SU-DHL-6 (cell line): ENCODE measurements at regions not wholly inside any gene's neighbourhood (a gene's known extent, or its start where the extent isn't known, plus 50 kb on each side); places are given as distances from the start of the nearest gene placed in this dataset.

Experiments
- H2AFZ ChIP-seq: fragments of 200-600 bp; sonication (generic); 2 replicates; pipeline ENCODE4 v1.6.1; 2014; ENCODE audit warnings: low read depth, mild to moderate bottlenecking, moderate library complexity, mixed read lengths, antibody characterized with exemption, low read length; ENCODE audit not compliant: severe bottlenecking
- H3F3A ChIP-seq: fragments of 200-600 bp; shearing (Covaris generic); 2 replicates; pipeline ENCODE4 v1.6.0; 2016; ENCODE audit warnings: antibody characterized with exemption, mild to moderate bottlenecking; ENCODE audit not compliant: insufficient read depth
- H3K27ac ChIP-seq: fragments of 200-600 bp; sonication (generic); 2 replicates; pipeline ENCODE4 v1.5.1; 2016; ENCODE audit warnings: low read depth, mild to moderate bottlenecking, low read length, moderate library complexity, mixed read lengths
- H3K27me3 ChIP-seq: fragments of 200-600 bp; sonication (generic), shearing (Covaris generic); 2 replicates; pipeline ENCODE4 v1.6.0; 2014; ENCODE audit warnings: mild to moderate bottlenecking, low read length
- H3K36me3 ChIP-seq: fragments of 200-600 bp; sonication (generic); 2 replicates; pipeline ENCODE4 v1.6.1; 2014; ENCODE audit warnings: mild to moderate bottlenecking, low read length, mixed read lengths
- H3K4me2 ChIP-seq: fragments of 300-600, 200-600 bp; shearing (Covaris generic), sonication (generic); 2 replicates; pipeline ENCODE4 v1.6.0; 2014; ENCODE audit warnings: low read length, low read depth, mild to moderate bottlenecking; ENCODE audit not compliant: poor library complexity, severe bottlenecking
- H3K4me3 ChIP-seq: fragments of 200-600 bp; sonication (generic); 2 replicates; pipeline ENCODE4 v1.5.1; 2014; ENCODE audit warnings: antibody characterized with exemption, low read length, mild to moderate bottlenecking, mixed read lengths; ENCODE audit not compliant: insufficient read depth, poor library complexity, severe bottlenecking
- H3K79me2 ChIP-seq: fragments of 200-600 bp; sonication (generic); 2 replicates; pipeline ENCODE4 v1.6.1; 2014; ENCODE audit warnings: mild to moderate bottlenecking, low read length, moderate library complexity; ENCODE audit not compliant: insufficient read depth
- H3K9ac ChIP-seq: fragments of 200-600 bp; sonication (generic); 2 replicates; pipeline ENCODE4 v1.7.0; 2014; ENCODE audit warnings: mild to moderate bottlenecking, low read length
- H3K9me2 ChIP-seq: fragments of 200-600 bp; sonication (generic); replicated peaks from 2 replicates; pipeline ENCODE4 v1.6.1; 2014; ENCODE audit warnings: low read length; ENCODE audit not compliant: insufficient read depth
- H3K9me3 ChIP-seq: fragments of 200-600 bp; sonication (generic); 2 replicates; pipeline ENCODE4 v1.6.1; 2014; ENCODE audit warnings: low read length, mixed read lengths; ENCODE audit not compliant: insufficient read depth
- H4K20me1 ChIP-seq: fragments of 200-600 bp; sonication (generic); 2 replicates; pipeline ENCODE4 v1.6.1; 2014; ENCODE audit warnings: low read depth, mild to moderate bottlenecking, antibody characterized with exemption, low read length, moderate library complexity, mixed read lengths
- EZH2phosphoT487 ChIP-seq: fragments of 200-600 bp; sonication (generic), shearing (Covaris generic); conservative IDR thresholded peaks from 2 replicates; pipeline ENCODE4 v1.6.1; 2018; ENCODE audit warnings: mild to moderate bottlenecking, antibody characterized with exemption, low read length, moderate library complexity, mixed read lengths
- TF ChIP-seq, protein P1 (sequence below): fragments of 200-600 bp; sonication (generic); IDR thresholded peaks from one replicate; pipeline ENCODE4 v1.5.1; 2017; ENCODE audit warnings: antibody characterized with exemption, mild to moderate bottlenecking, low read length, moderate library complexity; ENCODE audit not compliant: insufficient read depth, poor library complexity, severe bottlenecking

DNA sequence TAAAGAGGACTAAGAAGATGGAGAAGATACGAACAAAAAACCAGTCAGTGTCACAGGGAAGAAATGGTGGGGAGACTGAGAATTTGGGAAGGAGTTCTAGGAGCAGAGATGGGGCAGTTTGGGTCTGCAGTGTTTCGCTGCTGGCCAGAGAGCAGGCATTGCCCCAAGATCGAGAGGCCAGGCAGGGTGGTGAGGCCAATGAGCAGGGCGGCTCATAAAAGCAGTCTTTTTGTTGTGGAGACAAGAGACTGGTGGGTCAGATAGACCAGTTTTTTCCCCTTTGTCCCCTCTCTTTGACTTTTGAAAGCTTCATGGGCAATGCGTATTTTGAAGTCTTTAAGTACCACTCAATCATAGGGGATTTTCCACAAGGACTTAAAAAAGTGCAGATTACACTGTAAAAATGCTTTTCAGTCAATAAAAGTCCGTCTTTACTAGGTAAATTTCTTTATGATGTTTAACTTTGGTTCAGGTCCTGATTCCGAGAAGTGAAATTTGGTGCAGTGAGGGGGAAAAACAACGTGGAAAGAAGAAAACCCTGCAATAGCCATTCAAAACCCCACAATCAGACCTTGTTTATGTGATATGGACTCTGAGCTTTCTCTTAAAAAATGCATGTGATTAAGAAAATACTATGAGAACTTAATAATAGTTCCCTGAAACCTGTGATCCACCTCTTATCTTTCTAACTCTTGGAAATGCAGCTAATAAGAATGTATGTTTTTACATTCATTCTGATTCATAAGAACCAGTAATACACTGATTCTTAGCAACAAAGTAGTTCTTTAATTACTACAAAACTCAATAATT, 338.9 kb downstream of the KLF5 start:
- Histone ChIP-seq H3F3A (no peaks in the 10 kb centered on the region), H3K4me3 (no peak overlapping the region)

DNA sequence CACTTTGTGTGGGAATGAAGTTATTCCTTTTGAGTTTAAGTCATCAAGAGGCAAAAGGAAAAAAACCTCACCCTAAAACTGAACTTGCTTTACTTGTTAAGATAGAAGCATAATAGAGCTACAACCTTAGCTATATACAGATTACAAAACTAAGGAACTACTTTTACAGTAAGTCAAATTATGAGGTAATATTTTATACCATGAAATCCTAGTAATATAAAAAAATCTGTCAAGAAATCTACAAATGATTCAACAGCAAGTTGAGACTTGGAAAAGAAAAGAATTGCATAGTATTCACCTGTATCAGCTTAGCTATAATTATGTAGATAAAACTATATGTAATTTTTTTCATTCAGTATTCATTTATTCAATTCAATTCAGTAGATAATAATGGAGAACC, 335.3 kb downstream of the KLF5 start:
- Histone ChIP-seq H4K20me1 (no peaks in the 10 kb centered on the region), H3K9me3 (no peaks in the 10 kb centered on the region), H3K27me3 (no peaks in the 10 kb centered on the region), H3K36me3 (no peaks in the 10 kb centered on the region), H3K4me3 (no peak overlapping the region), H3K9me2 (no peaks in the 10 kb centered on the region), H3K79me2 (no peaks in the 10 kb centered on the region), H3K9ac (no peak overlapping the region), H3K4me2 (no peak overlapping the region), H2AFZ (no peak overlapping the region), H3K27ac (no peak overlapping the region), H3F3A (no peaks in the 10 kb centered on the region)
- no peak for TF ChIP-seq EZH2phosphoT487
- TF ChIP-seq, protein P1, sequence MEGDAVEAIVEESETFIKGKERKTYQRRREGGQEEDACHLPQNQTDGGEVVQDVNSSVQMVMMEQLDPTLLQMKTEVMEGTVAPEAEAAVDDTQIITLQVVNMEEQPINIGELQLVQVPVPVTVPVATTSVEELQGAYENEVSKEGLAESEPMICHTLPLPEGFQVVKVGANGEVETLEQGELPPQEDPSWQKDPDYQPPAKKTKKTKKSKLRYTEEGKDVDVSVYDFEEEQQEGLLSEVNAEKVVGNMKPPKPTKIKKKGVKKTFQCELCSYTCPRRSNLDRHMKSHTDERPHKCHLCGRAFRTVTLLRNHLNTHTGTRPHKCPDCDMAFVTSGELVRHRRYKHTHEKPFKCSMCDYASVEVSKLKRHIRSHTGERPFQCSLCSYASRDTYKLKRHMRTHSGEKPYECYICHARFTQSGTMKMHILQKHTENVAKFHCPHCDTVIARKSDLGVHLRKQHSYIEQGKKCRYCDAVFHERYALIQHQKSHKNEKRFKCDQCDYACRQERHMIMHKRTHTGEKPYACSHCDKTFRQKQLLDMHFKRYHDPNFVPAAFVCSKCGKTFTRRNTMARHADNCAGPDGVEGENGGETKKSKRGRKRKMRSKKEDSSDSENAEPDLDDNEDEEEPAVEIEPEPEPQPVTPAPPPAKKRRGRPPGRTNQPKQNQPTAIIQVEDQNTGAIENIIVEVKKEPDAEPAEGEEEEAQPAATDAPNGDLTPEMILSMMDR = no peak

More for the DNA sequence above, 338.9 kb downstream of the KLF5 start:
- H3K27me3 ChIP-seq = no peaks in the 10 kb centered on the region
- H3K4me2 ChIP-seq = no peak overlapping the region
- TF ChIP-seq, protein P1 = no peak
- TF ChIP-seq EZH2phosphoT487 = no peak
- no peak overlapping the region for H3K9ac ChIP-seq
- no peaks in the 10 kb centered on the region for H4K20me1 ChIP-seq
- no peaks in the 10 kb centered on the region for H3K9me2 ChIP-seq
- no peaks in the 10 kb centered on the region for H3K9me3 ChIP-seq
- no peak overlapping the region for H3K27ac ChIP-seq
- no peaks in the 10 kb centered on the region for H3K79me2 ChIP-seq
- no peak overlapping the region for H2AFZ ChIP-seq
- no peaks in the 10 kb centered on the region for H3K36me3 ChIP-seq

GRCh38 chr13:73390100-73390499, 331.3 kb downstream of the KLF5 start:
- H3K27me3 ChIP-seq = no peaks in the 10 kb centered on the region
- no peak overlapping the region for H3K27ac ChIP-seq
- no peak overlapping the region for H3K4me3 ChIP-seq
- no peak overlapping the region for H2AFZ ChIP-seq
- TF ChIP-seq, protein P1 = no peak
- no peak for TF ChIP-seq EZH2phosphoT487
- H4K20me1 ChIP-seq = no peaks in the 10 kb centered on the region
- H3K4me2 ChIP-seq = no peak overlapping the region
- no peaks in the 10 kb centered on the region for H3K9me3 ChIP-seq
- no peaks in the 10 kb centered on the region for H3K9me2 ChIP-seq
- no peak overlapping the region for H3K9ac ChIP-seq
- no peaks in the 10 kb centered on the region for H3K79me2 ChIP-seq
- H3F3A ChIP-seq = no peaks in the 10 kb centered on the region
- no peaks in the 10 kb centered on the region for H3K36me3 ChIP-seq
